ENCODE measurements at regions not wholly inside any gene's neighbourhood (a gene's known extent, or its start where the extent isn't known, plus 50 kb on each side); places are given as distances from the start of the nearest gene placed in this dataset.

DNA sequence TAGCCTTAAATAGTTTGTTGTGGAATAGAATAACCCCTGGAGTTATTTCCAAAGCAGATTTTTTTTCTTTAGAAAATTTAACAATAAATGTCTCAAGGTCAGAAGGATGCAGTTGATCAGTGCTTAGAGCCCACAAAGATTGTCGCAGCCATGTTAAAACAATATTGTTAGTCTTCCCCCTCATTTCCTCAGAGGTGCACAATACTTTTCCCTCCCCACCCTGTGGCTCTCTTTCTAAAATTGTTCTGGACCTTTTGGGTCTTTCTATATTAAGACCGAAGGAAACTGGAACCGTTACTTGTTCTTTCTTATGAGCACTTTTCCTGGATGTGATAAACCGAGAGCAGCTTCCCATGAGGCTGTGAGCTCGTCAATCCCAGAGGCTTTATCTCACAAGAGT lies 333.7 kb downstream of the HLX start:
- TF ChIP-seq ZNF615 (CRISPR knock-in tag; IDR thresholded peaks at IDR 0.05; ENCODE audit: borderline replicate concordance) (no peak), EP300 (IDR thresholded peaks at IDR 0.05; ENCODE audit: low read depth in 2 of 2, low read length in 2 of 2) (no peak), EP300 (CRISPR knock-in tag; IDR thresholded peaks at IDR 0.05; ENCODE audit: borderline replicate concordance) (no peak), ELF1 (CRISPR knock-in tag; IDR thresholded peaks at IDR 0.05) (no peak), NR2C2 (CRISPR knock-in tag; IDR thresholded peaks at IDR 0.05; ENCODE audit: borderline replicate concordance) (no peak), YY1 (IDR thresholded peaks at IDR 0.05; ENCODE audit: insufficient read depth, insufficient replicate concordance, low read depth, low read length) (no peak), ZSCAN29 (CRISPR knock-in tag; conservative IDR thresholded peaks at IDR 0.05) (no peak), ZNF274 (CRISPR knock-in tag; IDR thresholded peaks at IDR 0.05) (no peak)
- TF ChIP-seq, protein P1, sequence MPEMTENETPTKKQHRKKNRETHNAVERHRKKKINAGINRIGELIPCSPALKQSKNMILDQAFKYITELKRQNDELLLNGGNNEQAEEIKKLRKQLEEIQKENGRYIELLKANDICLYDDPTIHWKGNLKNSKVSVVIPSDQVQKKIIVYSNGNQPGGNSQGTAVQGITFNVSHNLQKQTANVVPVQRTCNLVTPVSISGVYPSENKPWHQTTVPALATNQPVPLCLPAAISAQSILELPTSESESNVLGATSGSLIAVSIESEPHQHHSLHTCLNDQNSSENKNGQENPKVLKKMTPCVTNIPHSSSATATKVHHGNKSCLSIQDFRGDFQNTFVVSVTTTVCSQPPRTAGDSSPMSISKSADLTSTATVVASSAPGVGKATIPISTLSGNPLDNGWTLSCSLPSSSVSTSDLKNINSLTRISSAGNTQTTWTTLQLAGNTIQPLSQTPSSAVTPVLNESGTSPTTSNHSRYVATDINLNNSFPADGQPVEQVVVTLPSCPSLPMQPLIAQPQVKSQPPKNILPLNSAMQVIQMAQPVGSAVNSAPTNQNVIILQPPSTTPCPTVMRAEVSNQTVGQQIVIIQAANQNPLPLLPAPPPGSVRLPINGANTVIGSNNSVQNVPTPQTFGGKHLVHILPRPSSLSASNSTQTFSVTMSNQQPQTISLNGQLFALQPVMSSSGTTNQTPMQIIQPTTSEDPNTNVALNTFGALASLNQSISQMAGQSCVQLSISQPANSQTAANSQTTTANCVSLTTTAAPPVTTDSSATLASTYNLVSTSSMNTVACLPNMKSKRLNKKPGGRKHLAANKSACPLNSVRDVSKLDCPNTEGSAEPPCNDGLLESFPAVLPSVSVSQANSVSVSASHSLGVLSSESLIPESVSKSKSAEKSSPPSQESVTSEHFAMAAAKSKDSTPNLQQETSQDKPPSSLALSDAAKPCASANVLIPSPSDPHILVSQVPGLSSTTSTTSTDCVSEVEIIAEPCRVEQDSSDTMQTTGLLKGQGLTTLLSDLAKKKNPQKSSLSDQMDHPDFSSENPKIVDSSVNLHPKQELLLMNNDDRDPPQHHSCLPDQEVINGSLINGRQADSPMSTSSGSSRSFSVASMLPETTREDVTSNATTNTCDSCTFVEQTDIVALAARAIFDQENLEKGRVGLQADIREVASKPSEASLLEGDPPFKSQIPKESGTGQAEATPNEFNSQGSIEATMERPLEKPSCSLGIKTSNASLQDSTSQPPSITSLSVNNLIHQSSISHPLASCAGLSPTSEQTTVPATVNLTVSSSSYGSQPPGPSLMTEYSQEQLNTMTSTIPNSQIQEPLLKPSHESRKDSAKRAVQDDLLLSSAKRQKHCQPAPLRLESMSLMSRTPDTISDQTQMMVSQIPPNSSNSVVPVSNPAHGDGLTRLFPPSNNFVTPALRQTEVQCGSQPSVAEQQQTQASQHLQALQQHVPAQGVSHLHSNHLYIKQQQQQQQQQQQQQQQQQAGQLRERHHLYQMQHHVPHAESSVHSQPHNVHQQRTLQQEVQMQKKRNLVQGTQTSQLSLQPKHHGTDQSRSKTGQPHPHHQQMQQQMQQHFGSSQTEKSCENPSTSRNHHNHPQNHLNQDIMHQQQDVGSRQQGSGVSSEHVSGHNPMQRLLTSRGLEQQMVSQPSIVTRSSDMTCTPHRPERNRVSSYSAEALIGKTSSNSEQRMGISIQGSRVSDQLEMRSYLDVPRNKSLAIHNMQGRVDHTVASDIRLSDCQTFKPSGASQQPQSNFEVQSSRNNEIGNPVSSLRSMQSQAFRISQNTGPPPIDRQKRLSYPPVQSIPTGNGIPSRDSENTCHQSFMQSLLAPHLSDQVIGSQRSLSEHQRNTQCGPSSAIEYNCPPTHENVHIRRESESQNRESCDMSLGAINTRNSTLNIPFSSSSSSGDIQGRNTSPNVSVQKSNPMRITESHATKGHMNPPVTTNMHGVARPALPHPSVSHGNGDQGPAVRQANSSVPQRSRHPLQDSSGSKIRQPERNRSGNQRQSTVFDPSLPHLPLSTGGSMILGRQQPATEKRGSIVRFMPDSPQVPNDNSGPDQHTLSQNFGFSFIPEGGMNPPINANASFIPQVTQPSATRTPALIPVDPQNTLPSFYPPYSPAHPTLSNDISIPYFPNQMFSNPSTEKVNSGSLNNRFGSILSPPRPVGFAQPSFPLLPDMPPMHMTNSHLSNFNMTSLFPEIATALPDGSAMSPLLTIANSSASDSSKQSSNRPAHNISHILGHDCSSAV (CRISPR knock-in tag; IDR thresholded peaks at IDR 0.05; ENCODE audit: borderline replicate concordance): no peak

Measured in HepG2 (cell line).